NCI-H2227 (cell line): ENCODE measurements at regions not wholly inside any gene's neighbourhood (a gene's known extent, or its start where the extent isn't known, plus 50 kb on each side); places are given as distances from the start of the nearest gene placed in this dataset.
"Not testable (repeated sequence)": the region's sequence is repeated elsewhere in the genome, so short reads cannot be mapped to it uniquely, and the experiment has no call there.

Experiments
- DNase-seq: peaks from one replicate; lab custom pipeline; 2025; ENCODE audit not compliant: unreplicated experiment; lab: John Stamatoyannopoulos, UW

DNA sequence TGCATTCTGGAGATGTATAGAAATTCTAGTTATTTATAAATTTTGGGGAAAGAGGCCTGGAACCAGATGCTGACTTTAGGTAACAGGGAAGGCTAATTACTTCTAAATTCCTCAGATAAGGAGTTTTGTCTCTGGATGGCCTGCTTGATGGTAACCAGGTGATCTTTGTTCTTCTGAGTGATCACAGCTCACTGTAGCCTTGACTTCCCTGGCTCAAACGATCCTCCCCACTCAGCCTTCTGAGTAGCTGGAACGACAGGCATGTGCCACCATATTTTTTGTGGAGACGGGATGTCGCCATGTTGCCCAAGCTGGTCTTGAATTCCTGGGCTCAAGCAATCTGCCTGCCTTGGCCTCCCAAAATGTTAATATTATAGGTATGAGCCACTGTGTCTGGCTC, 54.4 kb upstream of the MSH6 start:
- no peak for DNase-seq

DNA sequence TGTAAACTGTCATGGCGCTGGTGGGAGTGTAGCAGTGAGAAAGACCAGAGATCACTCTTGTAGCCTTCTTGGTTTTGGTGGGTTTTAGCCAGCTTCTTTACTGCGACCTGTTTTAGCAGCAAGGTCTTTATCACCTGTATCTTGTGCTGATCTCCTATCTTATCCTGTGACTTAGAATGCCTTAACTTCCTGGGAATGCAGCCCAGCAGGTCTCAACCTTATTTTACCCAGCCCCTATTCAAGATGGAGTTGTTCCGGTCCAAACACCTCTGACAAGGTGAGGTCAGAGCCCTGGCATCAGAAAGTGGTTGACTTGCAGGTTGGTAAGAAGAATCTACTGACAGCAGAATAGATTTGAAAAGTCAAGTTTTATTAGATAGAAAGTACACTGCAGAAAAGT, 55.0 kb upstream of the MSH6 start:
- no peak for DNase-seq

DNA sequence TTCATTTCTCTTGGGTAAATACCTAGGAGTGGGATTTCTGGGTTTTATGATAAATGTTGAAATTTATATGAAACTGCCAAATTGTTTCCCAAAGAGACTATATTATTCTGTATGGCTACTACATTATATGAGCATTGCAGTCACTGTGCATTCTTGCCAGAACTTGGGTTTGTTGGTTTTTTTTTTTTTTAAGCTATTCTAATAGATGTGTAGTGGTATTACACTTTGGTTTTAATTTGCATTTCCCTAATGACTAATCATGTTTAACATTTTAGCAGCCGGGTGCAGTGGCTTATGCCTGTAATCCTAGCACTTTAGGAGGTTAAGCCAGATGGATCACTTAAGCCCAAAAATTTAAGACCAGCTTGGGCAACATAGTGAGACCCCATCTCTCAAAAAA, 56.0 kb upstream of the MSH6 start:
- DNase-seq, result not testable (repeated sequence)

DNA sequence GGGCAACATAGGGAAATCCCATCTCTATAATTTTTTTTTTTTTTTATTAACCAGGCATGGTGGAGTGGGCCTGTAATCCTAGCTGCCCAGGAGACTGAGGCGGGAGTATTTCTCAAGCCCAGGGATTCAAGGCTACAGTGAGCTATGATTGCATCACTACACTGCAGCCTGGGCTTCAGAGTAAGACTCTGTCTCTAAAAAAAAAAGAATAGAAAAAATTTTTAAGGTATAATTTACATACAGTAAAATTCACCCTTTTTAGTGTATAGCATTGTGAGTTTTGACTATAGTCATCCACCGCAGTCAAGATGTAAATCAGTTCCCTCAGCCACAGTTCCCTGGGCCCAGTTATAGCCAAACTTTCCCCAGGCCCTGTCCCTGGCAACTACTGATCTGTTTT, 57.1 kb upstream of the MSH6 start:
- DNase-seq, result no peak

DNA sequence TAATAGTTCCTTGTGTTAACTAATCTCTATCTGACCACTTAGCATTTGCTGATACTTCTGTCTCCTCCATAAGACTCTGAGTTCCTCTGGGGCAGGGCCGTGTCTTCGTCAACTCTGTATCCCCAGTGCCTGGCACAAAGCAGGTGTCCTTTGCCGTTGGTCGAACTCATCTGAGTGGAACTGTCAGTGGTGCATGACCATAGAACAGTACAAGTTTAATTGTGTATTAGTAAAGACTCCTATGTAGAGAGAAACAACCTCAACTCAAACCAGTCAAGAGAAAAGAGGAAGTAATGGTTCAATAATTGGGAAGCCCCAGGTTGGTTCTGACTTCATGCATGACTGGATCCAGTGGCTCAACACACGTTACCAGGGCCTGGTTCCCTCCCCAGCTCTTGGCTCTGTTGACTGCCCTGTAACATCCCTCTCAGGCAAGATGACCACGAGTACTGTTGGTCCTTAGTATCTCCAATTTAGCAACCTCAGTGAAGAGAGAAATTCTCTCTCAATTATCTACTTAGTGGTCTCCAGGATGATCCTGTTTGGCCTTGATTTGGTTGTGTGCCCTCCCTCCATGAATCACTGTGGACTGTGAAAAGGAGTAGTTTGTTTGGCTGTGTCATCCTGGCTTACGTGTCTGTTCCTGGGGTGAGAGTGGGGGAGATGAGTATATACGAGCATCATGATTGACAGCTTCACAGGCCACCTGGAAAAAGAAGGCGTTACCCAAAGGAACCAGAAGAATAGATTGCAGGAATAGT, 58.5 kb upstream of the MSH6 start:
- DNase-seq, result no peak

DNA sequence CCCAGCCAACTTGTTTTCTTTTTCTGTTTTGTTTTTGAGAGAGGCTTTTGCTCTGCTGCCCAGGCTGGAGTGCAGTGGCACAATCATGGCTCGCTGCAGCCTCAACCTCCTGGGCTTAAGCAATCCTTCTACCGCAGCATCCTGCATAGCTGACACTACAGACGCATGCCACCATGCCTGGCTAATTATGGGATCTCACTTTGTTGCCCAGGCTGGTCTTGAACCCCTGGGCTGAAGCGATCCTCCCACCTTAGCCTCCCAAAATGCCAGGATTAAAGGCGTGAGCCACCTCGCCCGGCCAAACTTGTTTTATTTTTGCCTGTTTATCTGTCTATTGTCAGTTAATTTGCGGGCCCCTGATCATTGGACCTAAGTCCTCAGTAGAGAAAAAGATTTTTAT, 61.6 kb upstream of the MSH6 start:
- DNase-seq, result no peak

DNA sequence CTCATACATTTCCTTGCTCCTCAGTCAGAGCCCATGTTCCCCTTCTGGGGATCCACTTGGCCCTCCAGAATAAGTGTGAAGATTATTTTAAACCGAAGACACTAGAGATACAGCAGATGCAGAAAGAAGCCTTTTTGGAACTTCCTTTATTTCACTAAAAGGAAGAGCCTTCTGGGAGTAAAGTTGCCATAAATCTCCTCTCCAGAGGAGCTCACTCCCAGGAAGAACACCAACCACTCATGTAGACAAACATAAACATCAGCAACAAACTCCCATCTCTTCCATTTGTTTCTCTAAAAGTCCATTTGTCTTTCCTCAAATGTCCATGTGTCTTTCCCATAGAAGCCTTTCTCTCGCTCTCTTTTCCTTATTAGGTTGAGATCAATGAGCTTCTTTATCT, 62.4 kb upstream of the MSH6 start:
- no peak for DNase-seq

DNA sequence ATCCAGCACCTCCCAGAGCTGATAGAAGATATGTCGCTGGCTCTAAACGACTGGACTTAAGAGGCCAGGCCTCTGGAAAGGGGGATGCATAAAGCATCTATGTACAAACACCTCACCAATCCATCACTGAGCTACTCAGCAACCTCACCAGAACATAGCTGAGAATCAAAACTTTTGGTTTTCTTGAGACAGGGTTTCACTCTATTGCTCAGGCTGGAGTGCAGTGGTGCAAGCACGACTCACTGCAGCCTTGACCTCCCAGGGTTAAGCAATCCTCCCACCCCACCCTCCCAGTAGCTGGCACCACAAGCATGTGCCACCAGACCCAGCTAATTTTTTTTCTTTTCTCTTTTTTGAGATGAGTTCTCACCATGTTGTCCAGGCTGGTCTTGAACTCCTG, 62.9 kb upstream of the MSH6 start:
- DNase-seq, result no peak

DNA sequence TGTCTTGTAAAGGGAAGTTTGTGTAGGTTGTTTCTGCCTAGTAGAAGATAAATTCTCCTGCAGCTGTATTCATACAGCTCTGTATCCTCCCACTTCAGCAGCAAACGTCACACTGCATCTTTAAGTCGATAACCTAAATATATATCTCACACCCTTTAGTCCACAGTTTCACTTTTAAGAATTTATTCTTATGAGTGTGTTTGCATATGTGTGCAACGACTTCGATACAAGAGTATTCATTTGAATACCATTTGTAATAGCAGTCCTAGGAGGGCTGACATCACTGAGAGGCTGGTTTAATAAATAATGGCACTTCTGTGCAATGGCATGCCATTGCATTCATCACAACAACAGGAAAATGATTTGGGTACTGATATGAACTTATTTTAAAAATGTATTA, 63.8 kb upstream of the MSH6 start:
- no peak for DNase-seq

DNA sequence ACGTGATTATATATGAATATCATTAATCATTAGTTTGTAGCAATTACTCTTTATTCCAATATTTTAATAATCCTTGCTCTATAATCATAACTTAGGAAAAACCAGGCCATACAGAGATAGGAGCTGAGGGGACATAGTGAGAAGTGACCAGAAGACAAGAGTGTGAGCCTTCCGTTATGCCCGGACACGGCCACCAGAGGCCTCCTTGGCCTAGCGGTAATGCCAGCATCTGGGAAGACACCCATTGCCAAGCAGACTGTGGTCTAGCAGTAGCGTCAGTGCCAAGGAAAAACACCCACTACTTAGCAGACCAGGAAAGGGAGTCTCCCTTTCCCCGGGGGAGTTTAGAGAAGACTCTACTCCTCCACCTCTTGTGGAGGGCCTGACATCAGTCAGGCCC, 66.6 kb upstream of the MSH6 start:
- DNase-seq, result not testable (repeated sequence)

DNA sequence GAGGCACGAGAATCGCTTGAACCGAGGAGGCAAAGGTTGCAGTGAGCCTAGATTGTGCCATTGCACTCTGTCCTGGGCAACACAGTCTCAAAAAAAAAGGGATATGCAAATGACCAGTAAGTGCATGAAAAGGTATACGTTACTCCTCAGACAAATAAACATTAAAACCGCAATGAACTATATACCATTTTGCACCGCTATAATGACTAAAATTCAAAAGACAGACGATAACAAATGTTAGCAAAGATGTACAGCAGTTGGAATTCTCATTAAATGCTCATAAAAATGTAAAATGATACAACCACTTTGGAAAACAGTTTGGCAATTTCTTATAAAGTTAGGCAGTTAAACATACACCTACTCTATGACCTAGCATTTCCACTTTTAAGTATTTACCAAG, 67.4 kb upstream of the MSH6 start:
- DNase-seq, result no peak

DNA sequence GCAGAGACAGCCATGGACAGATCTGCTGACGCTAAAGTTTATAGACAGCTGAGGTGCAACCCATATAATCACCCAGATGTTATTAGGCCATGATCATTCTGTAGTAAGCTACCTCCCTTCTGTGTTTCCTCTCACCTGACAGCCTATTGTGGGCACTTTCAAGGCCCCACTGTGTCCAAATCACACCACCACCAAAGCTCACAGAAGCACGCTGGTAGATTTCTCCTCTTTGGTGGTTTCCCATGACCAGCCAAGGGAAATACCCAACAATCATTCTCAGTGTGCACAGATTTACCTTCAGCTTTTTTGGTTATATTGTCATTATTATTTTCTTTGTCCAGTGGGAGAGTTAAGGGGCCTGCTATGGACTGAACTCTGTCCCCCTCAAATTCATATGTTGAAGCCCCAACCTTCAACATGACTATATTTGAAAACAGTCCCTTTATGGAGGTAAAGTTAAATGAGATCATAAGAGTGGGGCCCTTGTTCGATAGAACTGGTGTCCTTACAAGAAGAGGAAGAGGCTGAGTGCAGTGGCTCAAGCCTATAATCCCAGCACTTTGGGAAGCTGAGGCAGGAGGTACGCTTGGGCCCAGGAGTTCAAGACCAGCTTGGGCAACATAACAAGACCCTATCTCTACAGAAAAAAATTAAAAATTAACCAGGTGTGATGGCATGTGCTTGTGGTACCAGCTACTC, 74.0 kb upstream of the MSH6 start:
- DNase-seq, result no peak

DNA sequence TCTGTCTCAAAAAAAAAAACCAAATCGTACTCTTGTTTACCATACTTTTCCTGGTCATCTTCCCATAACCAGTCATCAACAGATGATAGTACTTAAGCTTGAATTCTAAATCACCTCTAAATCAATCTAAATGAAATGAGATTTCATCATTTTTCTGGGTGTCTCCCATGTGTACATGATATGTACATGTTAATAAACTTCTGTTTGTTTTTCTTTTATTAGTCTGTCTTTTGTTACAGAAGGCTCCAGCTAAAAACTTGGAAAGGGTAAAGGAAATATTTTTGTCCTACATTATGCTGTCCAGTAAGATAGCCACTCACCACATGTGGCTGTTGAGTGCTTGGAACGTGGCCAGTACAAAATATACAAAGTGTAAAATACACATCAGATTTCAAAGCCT, 78.7 kb upstream of the MSH6 start:
- no peak for DNase-seq

DNA sequence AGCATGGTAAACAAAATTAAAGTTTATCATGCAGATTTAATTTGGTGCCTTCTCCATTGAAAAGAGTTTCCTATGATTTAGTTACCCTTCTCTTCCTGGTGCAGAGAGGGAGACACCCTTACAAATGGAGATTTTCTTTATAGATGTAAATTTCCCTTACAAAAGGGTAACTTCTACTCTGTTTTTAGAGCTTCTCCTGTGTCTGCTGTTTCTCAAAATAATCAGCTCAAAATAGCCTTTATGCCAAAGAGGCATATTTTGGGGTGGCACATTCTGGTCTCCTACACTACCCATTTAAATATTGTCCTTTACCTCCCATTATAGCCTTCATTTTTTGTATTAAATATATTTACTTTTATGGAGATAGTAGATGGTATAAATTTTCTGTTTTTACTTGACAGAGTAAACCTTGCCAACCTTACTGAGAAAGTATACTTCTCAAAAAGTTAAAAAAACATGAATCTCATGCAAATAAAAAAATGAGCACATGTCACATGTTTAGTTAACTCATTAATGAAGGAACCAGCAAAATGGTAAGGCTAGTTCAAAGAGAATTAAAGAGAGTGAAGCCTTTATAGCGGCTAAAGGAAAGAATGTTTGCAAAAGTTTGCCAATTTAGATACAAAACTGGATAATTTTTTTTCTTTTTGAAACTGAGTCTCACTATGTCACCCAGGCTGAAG, 83.3 kb upstream of the MSH6 start:
- DNase-seq, result no peak

DNA sequence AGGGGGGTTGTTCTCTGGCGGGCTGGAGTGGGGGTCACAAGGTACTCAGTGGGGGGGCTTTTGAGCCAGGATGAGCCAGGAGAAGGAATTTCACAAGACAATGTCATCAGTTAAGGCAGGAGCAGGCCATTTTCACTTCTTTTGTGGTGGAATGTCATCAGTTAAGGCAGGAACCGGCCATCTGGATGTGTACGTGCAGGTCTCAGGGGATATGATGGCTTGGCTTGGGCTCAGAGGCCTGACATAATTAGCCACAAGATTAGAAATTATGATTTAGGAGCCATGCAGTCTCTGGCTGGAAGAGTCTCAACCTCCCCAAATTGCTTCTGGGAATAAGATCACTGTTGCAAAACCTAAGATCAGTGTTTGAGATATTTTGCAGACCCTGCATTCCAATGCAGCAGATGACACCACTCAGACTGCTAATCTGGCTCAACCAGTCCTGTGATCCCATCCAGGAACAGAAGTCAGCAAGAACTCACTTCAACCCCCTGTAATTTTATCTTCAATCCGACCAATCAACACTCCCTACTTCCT, 84.4 kb upstream of the MSH6 start:
- DNase-seq, result not testable (repeated sequence)

DNA sequence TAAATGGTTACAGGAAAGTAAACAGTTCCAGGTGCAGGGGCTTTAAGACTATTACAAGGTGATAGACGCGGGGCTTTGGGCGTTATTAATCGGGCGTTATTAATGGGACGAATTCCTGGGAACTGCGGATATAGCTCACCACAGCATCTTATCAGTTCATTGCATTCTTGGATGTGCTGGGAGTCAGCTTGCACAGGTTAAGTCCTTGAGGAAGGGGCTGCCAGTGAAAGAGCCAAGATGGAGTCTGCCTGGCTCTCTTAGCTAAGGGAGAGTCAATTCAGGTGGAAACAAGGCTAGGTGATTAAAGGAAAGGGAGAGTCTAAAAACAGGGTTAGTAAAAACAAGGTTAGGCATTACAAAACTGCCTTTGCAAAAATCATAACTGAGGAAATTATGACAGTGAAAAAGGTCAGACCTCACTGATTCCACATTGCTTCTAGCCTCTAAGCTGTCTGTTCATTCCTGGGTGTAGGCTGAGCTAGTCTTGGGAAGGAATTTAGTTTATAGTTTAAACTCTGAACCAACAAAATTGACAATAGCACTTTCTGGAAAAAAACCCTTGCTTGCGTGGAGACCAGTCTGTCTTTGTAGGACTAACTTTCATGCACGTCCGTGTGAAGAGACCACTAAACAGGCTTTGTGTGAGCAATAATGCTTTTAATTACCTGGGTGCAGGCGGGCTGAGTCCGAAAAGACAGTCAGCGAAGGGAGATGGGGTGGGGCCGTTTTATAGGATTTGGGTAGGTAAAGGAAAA, 85.1 kb upstream of the MSH6 start:
- not testable (repeated sequence) for DNase-seq

DNA sequence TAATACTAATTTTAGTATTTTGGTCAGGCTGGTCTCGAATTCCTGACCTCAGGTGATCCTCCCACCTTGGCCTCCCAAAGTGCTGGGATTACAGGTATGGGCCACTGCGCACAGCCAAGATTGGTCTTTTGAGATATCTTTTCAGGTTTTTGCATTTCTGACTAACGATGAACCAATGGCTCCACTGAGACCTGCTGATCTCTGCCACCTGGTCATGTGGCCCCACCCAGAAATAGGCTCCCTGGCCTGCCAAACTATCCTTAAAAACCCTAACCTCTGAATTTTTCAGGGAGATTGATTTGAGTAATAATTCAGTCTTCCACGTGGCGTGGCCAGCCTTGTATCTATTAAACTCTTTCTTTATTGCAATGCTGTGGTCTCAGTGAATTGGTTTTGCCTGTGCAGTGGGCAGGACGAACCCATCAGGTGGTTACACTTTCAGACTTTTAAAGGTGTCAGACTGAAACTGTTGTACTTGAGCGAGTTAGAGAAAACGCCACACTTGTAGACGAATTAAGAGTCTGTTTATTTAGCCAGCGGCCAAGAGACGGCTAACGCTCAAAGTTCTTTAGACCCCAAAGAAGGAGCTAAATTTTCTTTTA, 85.8 kb upstream of the MSH6 start:
- no peak for DNase-seq

DNA sequence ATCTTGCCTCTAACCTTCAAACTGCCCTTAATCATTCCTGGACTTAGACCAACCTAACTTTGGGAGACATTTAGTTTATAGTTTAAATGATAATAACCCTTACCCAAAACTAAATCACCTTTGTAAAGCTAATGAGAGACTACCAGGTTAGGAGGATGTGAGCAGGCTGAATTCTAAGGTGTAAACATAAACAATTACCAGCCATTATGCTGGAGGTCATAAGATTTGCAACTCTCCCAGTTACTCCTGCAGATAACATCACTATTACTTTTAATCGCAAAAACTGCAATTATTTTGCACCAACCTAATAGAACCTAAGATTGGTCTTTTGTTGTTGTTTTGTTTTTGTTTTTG, 86.5 kb upstream of the MSH6 start:
- DNase-seq, result no peak

DNA sequence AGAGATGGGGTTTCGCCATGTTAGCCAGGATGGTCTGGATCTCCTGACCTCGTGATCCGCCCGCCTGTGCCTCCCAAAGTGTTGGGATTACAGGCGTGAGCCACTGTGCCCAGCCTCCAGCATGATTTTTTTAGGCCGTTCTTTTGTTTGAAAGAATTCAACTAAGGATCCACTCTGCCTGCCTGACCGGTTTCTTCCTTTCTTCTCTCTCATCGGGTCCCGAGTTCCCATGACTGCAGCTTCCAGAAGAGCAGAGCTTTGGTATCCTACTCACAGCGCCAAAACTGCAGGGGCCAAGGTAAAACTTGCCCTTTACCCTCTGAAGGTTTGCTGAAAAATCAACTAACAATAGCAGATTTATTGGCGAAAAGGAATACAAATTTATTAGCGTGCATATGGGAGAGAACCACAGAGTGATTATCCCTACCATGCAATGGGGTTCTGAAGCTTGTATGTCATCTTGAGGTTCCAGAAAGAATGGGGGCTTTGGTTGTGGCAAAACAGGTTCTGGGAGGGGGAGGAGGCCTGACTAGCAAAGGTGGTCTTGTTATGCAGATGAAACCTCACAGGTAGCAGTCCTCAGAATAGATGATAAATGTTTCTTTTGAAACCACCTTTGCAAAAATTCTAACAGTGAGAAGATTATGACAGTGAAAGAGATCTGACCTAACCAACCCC, 87.0 kb upstream of the MSH6 start:
- no peak for DNase-seq

DNA sequence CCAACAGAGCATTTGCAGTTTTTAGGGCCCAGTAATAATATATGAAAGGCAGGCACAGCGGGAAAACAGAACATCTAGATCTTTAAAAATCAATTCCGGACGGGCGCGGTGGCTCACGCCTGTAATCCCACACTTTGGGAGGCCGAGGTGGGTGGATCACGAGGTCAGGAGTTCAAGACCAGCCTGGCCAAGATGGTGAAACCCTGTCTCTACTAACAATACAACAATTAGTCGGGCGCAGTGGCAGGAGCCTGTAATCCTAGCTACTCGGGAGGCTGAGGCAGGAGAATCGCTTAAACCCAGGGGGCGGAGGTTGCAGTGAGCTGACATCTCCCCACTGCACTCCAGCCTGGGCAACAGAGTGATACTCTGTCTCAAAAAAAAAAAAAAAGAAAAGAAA, 88.5 kb upstream of the MSH6 start:
- DNase-seq, result not testable (repeated sequence)
